Upper lobe of left lung (tissue), 6 donors: ENCODE measurements at regions not wholly inside any gene's neighbourhood (a gene's known extent, or its start where the extent isn't known, plus 50 kb on each side); places are given as distances from the start of the nearest gene placed in this dataset.

Source experiments
- ATAC-seq, 2 donors: fragments of 200-7000 bp; cut with Tn5 transposase; one replicate each; pipeline ENCODE4 v1.9.1; 2022; ENCODE audit warnings: mild to moderate bottlenecking in 2 of 2, moderate library complexity in 2 of 2; ENCODE audit not compliant: low FRiP score in 2 of 2
- DNase-seq, 2 donors: peaks; one replicate each; pipeline ENCODE4 v3.0.0-alpha.2; 2019 to 2020
- H3K27ac ChIP-seq, 4 donors: fragments of 200-600 bp; sonication (generic); one replicate each; pipeline ENCODE4 v1.5.1; 2016 to 2019
- H3K27me3 ChIP-seq, 4 donors: fragments of 200-600 bp; sonication (generic); one replicate each; pipeline ENCODE4 v1.5.1; 2017 to 2019
- H3K36me3 ChIP-seq, 4 donors: fragments of 200-600 bp; sonication (generic); one replicate each; pipeline ENCODE4 v1.5.1; 2016 to 2019
- H3K4me1 ChIP-seq, 4 donors: fragments of 200-600 bp; sonication (generic); one replicate each; pipeline ENCODE4 v1.5.1; 2018 to 2019
- H3K4me3 ChIP-seq, 4 donors: fragments of 200-600 bp; sonication (generic); one replicate each; pipeline ENCODE4 v1.5.1; 2017 to 2019; ENCODE audit warnings: mild to moderate bottlenecking in 2 of 4, moderate library complexity in 1 of 4
- H3K9me3 ChIP-seq, 4 donors: fragments of 200-600 bp; sonication (generic); one replicate each; pipeline ENCODE4 v1.5.1; 2018 to 2019
- EP300 ChIP-seq, 4 donors: sonication (generic); formaldehyde crosslinking; IDR thresholded peaks; one replicate each; pipeline ENCODE4 v1.5.1; 2017; ENCODE audit warnings: antibody characterized with exemption in 4 of 4, control low read depth in 2 of 4
- POLR2A ChIP-seq, 4 donors: fragments of 450-650 bp; IDR thresholded peaks; one replicate each; pipeline ENCODE4 v1.5.1; 2016 to 2017; ENCODE audit warnings: antibody characterized with exemption in 4 of 4, mild to moderate bottlenecking in 2 of 4
- POLR2AphosphoS5 ChIP-seq, 2 donors: sonication (generic); formaldehyde crosslinking; IDR thresholded peaks; one replicate each; pipeline ENCODE4 v1.5.1; 2017; ENCODE audit warnings: antibody characterized with exemption in 2 of 2
- WGBS, 2 donors: methylation state at CpG; one replicate each; pipeline ENCODE4 v1.1.5; 2017 to 2018; 5-methylcytosine and 5-hydroxymethylcytosine counted together
- TF ChIP-seq, protein P1 (sequence below), 6 experiments: fragments of 450-650 bp in 4 of 6; fragments of 200-600 bp in 2 of 6; sonication (generic) in 2 of 6; IDR thresholded peaks; one replicate each; pipeline ENCODE4 v1.5.1; 2016 to 2019; ENCODE audit warnings: antibody characterized with exemption in 6 of 6
- donor health status: DM: no; HTN: no; CAD: no; lungs with moderate emphysema.
- donor health status: DM: no; HTN: yes; CAD: no; lungs with severe emphysema.

GRCh38 chr17:33451221-33451620 is 158.1 kb upstream of the ASIC2 start:
- Histone ChIP-seq H3K4me1 (no peaks in the 10 kb centered on the region), H3K4me3 (no peak overlapping the region), H3K36me3 (no peaks in the 10 kb centered on the region), H3K27ac (no peak overlapping the region), H3K9me3 (no peaks in the 10 kb centered on the region), H3K27me3 (no peaks in the 10 kb centered on the region)
- ATAC-seq (no peak), DNase-seq (no peak)
- TF ChIP-seq, protein P1, sequence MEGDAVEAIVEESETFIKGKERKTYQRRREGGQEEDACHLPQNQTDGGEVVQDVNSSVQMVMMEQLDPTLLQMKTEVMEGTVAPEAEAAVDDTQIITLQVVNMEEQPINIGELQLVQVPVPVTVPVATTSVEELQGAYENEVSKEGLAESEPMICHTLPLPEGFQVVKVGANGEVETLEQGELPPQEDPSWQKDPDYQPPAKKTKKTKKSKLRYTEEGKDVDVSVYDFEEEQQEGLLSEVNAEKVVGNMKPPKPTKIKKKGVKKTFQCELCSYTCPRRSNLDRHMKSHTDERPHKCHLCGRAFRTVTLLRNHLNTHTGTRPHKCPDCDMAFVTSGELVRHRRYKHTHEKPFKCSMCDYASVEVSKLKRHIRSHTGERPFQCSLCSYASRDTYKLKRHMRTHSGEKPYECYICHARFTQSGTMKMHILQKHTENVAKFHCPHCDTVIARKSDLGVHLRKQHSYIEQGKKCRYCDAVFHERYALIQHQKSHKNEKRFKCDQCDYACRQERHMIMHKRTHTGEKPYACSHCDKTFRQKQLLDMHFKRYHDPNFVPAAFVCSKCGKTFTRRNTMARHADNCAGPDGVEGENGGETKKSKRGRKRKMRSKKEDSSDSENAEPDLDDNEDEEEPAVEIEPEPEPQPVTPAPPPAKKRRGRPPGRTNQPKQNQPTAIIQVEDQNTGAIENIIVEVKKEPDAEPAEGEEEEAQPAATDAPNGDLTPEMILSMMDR (IDR thresholded peaks at IDR 0.05): no peak
- no peak for TF ChIP-seq POLR2AphosphoS5 (IDR thresholded peaks at IDR 0.05)
- no peak for TF ChIP-seq EP300 (IDR thresholded peaks at IDR 0.05)
- TF ChIP-seq POLR2A (IDR thresholded peaks at IDR 0.05): no peak
- 78 to 81% methylated on average over 7 of the region's 7 CpGs for WGBS, 2 donors

DNA sequence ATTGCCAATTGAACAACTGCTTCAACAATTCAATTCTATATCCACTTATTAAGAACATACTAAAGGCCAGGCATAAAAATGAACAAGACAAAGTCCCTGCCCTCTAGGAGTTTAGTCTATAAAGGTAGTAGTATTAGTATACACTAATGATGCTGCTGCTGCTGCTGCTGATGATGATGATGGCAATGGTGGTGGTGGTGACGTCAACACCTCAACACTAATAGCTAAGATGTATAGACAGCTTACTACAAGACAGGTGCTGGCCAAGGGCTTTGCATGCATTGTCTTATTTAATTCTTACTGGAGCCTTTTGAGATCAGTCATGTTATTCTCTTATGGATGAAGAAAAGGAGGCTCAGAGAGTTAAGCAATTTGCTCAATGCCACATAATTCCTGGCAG is 164.4 kb upstream of the ASIC2 start:
- no peak for ATAC-seq
- WGBS, 2 donors: 78 to 95% methylated on average over 1 of the region's 1 CpG
- H3K4me3 ChIP-seq: no peak overlapping the region

DNA sequence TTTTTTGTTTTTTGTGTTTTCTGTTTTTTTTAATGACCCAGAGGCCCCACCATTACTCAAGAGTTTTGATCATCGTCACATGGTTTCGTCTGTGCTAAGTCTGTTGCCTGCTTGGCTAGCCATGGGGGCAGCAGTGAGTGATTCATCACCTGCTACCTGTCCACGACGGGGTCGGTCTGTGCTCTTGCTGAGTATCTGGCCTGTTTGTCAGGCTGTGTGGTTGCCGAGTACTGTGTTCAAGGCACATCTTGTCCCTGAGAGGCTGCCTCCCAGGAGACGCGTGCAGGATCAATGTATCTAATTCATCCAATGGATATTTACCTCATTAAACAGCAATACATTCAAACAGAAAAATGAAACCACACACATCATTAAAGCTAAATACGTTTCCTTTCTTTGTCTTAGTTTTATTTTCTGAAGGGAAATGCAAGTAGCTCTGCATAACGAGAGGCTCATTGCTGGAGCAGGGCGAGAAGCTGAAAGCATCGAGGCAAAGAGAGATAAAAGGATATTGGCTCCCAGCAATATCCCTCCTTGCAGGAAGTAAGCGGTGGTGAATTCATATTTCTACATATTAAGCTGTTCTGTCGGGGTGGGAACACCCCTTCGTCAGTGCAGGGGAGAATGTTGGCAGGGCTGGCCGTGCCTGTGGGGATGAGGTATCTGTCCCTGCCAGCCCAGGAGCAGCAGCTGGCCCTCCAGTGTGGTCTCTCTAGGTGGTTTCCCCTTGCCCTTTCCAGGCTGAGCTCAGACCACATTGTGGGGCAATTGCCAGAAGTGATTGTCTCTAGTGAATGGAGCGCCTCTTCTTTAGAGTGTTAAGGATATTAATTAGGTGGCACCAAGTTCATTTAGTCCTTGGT is 166.2 kb upstream of the ASIC2 start:
- Histone ChIP-seq H3K27me3 (no peaks in the 10 kb centered on the region), H3K27ac (no peak overlapping the region), H3K4me3 (no peak overlapping the region), H3K9me3 (no peaks in the 10 kb centered on the region), H3K4me1 (no peaks in the 10 kb centered on the region), H3K36me3 (no peaks in the 10 kb centered on the region)
- DNase-seq: peak in 1 of 2 donors; percentile 20
- TF ChIP-seq EP300 (IDR thresholded peaks at IDR 0.05) (no peak), POLR2A (IDR thresholded peaks at IDR 0.05) (no peak), POLR2AphosphoS5 (IDR thresholded peaks at IDR 0.05) (no peak)
- TF ChIP-seq, protein P1 (IDR thresholded peaks at IDR 0.05): no peak
- 66 to 78% methylated on average over 17 of the region's 17 CpGs for WGBS, 2 donors
- ATAC-seq: no peak

More for the DNA sequence above, 164.4 kb upstream of the ASIC2 start:
- Histone ChIP-seq H3K9me3 (no peaks in the 10 kb centered on the region), H3K4me1 (no peaks in the 10 kb centered on the region), H3K36me3 (no peaks in the 10 kb centered on the region), H3K27me3 (no peaks in the 10 kb centered on the region), H3K27ac (no peak overlapping the region)
- DNase-seq: no peak
- TF ChIP-seq POLR2AphosphoS5 (IDR thresholded peaks at IDR 0.05): no peak
- no peak for TF ChIP-seq EP300 (IDR thresholded peaks at IDR 0.05)
- TF ChIP-seq, protein P1 (IDR thresholded peaks at IDR 0.05): no peak
- no peak for TF ChIP-seq POLR2A (IDR thresholded peaks at IDR 0.05)

GRCh38 chr17:33460781-33461450 is 167.8 kb upstream of the ASIC2 start:
- ATAC-seq (no peak), DNase-seq (no peak)
- WGBS, 2 donors: 61 to 66% methylated on average over 4 of the region's 4 CpGs
- H3K27ac ChIP-seq: no peak overlapping the region
- no peaks in the 10 kb centered on the region for H3K4me1 ChIP-seq
- TF ChIP-seq POLR2A (IDR thresholded peaks at IDR 0.05) (no peak), EP300 (IDR thresholded peaks at IDR 0.05) (no peak), POLR2AphosphoS5 (IDR thresholded peaks at IDR 0.05) (no peak)
- TF ChIP-seq, protein P1 (IDR thresholded peaks at IDR 0.05): no peak
- H3K4me3 ChIP-seq: no peak overlapping the region
- no peaks in the 10 kb centered on the region for H3K36me3 ChIP-seq
- H3K9me3 ChIP-seq: no peaks in the 10 kb centered on the region
- H3K27me3 ChIP-seq: no peaks in the 10 kb centered on the region
